ENCODE measurements at regions not wholly inside any gene's neighbourhood (a gene's known extent, or its start where the extent isn't known, plus 50 kb on each side); places are given as distances from the start of the nearest gene placed in this dataset.

GRCh38 chr1:216826214-216826613, 103.0 kb upstream of the ESRRG start:
- TF ChIP-seq, protein P1, sequence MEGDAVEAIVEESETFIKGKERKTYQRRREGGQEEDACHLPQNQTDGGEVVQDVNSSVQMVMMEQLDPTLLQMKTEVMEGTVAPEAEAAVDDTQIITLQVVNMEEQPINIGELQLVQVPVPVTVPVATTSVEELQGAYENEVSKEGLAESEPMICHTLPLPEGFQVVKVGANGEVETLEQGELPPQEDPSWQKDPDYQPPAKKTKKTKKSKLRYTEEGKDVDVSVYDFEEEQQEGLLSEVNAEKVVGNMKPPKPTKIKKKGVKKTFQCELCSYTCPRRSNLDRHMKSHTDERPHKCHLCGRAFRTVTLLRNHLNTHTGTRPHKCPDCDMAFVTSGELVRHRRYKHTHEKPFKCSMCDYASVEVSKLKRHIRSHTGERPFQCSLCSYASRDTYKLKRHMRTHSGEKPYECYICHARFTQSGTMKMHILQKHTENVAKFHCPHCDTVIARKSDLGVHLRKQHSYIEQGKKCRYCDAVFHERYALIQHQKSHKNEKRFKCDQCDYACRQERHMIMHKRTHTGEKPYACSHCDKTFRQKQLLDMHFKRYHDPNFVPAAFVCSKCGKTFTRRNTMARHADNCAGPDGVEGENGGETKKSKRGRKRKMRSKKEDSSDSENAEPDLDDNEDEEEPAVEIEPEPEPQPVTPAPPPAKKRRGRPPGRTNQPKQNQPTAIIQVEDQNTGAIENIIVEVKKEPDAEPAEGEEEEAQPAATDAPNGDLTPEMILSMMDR (IDR thresholded peaks at IDR 0.05): no peak
- Histone ChIP-seq H3K9me3 (no peaks in the 10 kb centered on the region), H3K4me3 (no peak overlapping the region), H3K27me3 (replicated peaks; ENCODE audit: insufficient read depth) (no peaks in the 10 kb centered on the region), H3K27ac (no peak overlapping the region), H3K36me3 (no peaks in the 10 kb centered on the region), H3K4me1 (ENCODE audit: control insufficient read depth in 1 of 2, low read depth in 2 of 2) (no peaks in the 10 kb centered on the region)
- ATAC-seq (ENCODE audit: insufficient number of reproducible peaks, low FRiP score, low read depth): no peak
- DNase-seq (ENCODE audit: low spot score): no peak

DNA sequence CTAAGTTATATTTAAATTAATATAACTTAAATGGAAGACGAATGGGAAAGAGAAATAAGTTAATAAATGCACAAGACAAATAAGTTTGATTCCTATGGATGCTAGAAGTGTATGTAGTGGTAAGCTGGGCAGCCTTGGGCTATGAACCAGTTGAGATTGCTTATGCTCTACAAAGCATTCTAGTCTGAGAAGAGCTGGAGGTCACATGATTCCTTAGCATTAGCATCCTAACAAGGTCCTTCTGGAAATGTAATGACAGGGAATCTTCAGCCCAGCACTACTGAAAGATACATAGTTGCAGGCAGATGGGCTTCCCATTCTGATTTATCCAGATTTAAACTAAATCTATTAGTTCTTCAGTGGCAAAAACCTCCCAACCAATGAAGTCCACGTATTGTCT, 102.3 kb upstream of the ESRRG start:
- no peak for DNase-seq (ENCODE audit: low spot score)
- Histone ChIP-seq H3K27me3 (replicated peaks; ENCODE audit: insufficient read depth) (no peaks in the 10 kb centered on the region), H3K4me1 (ENCODE audit: control insufficient read depth in 1 of 2, low read depth in 2 of 2) (no peaks in the 10 kb centered on the region), H3K27ac (no peak overlapping the region), H3K4me3 (no peak overlapping the region), H3K36me3 (no peaks in the 10 kb centered on the region), H3K9me3 (no peaks in the 10 kb centered on the region)
- TF ChIP-seq, protein P1 (IDR thresholded peaks at IDR 0.05): no peak
- no peak for ATAC-seq (ENCODE audit: insufficient number of reproducible peaks, low FRiP score, low read depth)

GRCh38 chr1:216824511-216824910, 101.3 kb upstream of the ESRRG start:
- Histone ChIP-seq H3K4me1 (ENCODE audit: control insufficient read depth in 1 of 2, low read depth in 2 of 2) (no peaks in the 10 kb centered on the region), H3K9me3 (no peaks in the 10 kb centered on the region), H3K36me3 (no peaks in the 10 kb centered on the region), H3K27ac (no peak overlapping the region), H3K27me3 (replicated peaks; ENCODE audit: insufficient read depth) (no peaks in the 10 kb centered on the region), H3K4me3 (no peak overlapping the region)
- TF ChIP-seq, protein P1 (IDR thresholded peaks at IDR 0.05): no peak
- ATAC-seq (ENCODE audit: insufficient number of reproducible peaks, low FRiP score, low read depth) (no peak), DNase-seq (ENCODE audit: low spot score) (no peak)

GRCh38 chr1:216823731-216824130, 100.5 kb upstream of the ESRRG start:
- Histone ChIP-seq H3K27me3 (replicated peaks; ENCODE audit: insufficient read depth) (no peaks in the 10 kb centered on the region), H3K27ac (no peak overlapping the region), H3K36me3 (no peaks in the 10 kb centered on the region), H3K9me3 (no peaks in the 10 kb centered on the region), H3K4me1 (ENCODE audit: control insufficient read depth in 1 of 2, low read depth in 2 of 2) (no peaks in the 10 kb centered on the region), H3K4me3 (no peak overlapping the region)
- TF ChIP-seq, protein P1 (IDR thresholded peaks at IDR 0.05): no peak
- DNase-seq (ENCODE audit: low spot score): no peak
- ATAC-seq (ENCODE audit: insufficient number of reproducible peaks, low FRiP score, low read depth): no peak

DNA sequence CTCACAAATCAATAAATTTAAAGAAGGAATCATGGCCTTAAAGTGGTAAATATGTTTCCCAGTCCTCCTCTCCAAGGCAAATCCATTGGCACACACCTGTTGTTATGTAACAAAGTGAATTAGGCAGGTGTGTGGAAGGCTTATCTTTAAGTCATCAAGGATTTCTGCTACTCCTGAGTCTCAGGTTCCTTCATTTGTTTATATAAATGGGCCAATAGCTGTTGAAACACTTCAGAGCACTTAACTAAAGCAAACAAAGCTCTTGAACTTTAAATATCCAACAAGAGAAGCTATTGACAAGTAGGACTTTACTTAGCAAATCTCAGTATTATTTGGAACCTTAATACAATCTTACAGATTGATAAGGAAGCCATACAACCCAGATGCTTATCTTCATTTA, 99.3 kb upstream of the ESRRG start:
- Histone ChIP-seq H3K4me3 (no peak overlapping the region), H3K9me3 (no peaks in the 10 kb centered on the region), H3K27ac (no peak overlapping the region), H3K4me1 (ENCODE audit: control insufficient read depth in 1 of 2, low read depth in 2 of 2) (no peaks in the 10 kb centered on the region), H3K36me3 (no peaks in the 10 kb centered on the region), H3K27me3 (replicated peaks; ENCODE audit: insufficient read depth) (no peaks in the 10 kb centered on the region)
- TF ChIP-seq, protein P1 (IDR thresholded peaks at IDR 0.05): no peak
- no peak for ATAC-seq (ENCODE audit: insufficient number of reproducible peaks, low FRiP score, low read depth)
- DNase-seq (ENCODE audit: low spot score): no peak

All from thoracic aorta (tissue), 2 donors.